Endodermal cell (in vitro differentiated cells): ENCODE measurements at regions not wholly inside any gene's neighbourhood (a gene's known extent, or its start where the extent isn't known, plus 50 kb on each side); places are given as distances from the start of the nearest gene placed in this dataset.
"Not testable (repeated sequence)": the region's sequence is repeated elsewhere in the genome, so short reads cannot be mapped to it uniquely, and the experiment has no call there.

ENCODE experiments used
- DNase-seq: peaks from one replicate; pipeline ENCODE4 v3.0.0-alpha.2; 2017
- H3K27ac ChIP-seq: 2 replicates; pipeline ENCODE4 v1.5.1; 2013; ENCODE audit warnings: mild to moderate bottlenecking, low read depth, low read length, moderate library complexity
- H3K27me3 ChIP-seq: 2 replicates; pipeline ENCODE4 v1.6.1; 2013; ENCODE audit warnings: mild to moderate bottlenecking, low read length, moderate library complexity; ENCODE audit not compliant: insufficient read depth, control insufficient read depth, poor library complexity, severe bottlenecking
- H3K36me3 ChIP-seq: 2 replicates; pipeline ENCODE4 v1.7.0; 2013; ENCODE audit warnings: mild to moderate bottlenecking, low read length, moderate library complexity; ENCODE audit not compliant: control insufficient read depth, insufficient read depth
- H3K4me1 ChIP-seq: one replicate; pipeline ENCODE4 v1.7.0; 2013; ENCODE audit warnings: low read length; ENCODE audit not compliant: control insufficient read depth, insufficient read depth
- H3K4me3 ChIP-seq: 2 replicates; pipeline ENCODE4 v1.5.1; 2013; ENCODE audit warnings: mild to moderate bottlenecking, low read length, moderate library complexity
- H3K9ac ChIP-seq: 2 replicates; pipeline ENCODE4 v1.6.1; 2013; ENCODE audit warnings: mild to moderate bottlenecking, low read length, moderate library complexity; ENCODE audit not compliant: poor library complexity, severe bottlenecking; ENCODE audit errors: extremely low read depth
- H3K9me3 ChIP-seq: 2 replicates; pipeline ENCODE4 v1.6.1; 2013; ENCODE audit warnings: mild to moderate bottlenecking, low read length, moderate library complexity; ENCODE audit not compliant: control insufficient read depth
- H3K27ac Mint-ChIP-seq: 2 replicates; pipeline ENCODE4 v1.8.0; 2020; ENCODE audit warnings: mixed read lengths
- H3K27me3 Mint-ChIP-seq: 2 replicates; pipeline ENCODE4 v1.8.0; 2021; ENCODE audit warnings: mild to moderate bottlenecking, mixed read lengths; ENCODE audit not compliant: insufficient read depth
- H3K36me3 Mint-ChIP-seq: 2 replicates; pipeline ENCODE4 v1.8.0; 2020; ENCODE audit warnings: low read depth, mixed read lengths
- H3K4me1 Mint-ChIP-seq: 2 replicates; pipeline ENCODE4 v1.8.0; 2020; ENCODE audit warnings: mixed read lengths
- H3K4me3 Mint-ChIP-seq: 2 replicates; pipeline ENCODE4 v1.8.0; 2020; ENCODE audit warnings: mild to moderate bottlenecking, moderate library complexity, mixed read lengths
- H3K9me3 Mint-ChIP-seq: 2 replicates; pipeline ENCODE4 v1.8.0; 2020; ENCODE audit warnings: mild to moderate bottlenecking, mixed read lengths
- CTCF ChIP-seq: fragments of 200-600 bp; sonication (generic); conservative IDR thresholded peaks from 2 replicates; pipeline ENCODE4 v1.5.0; 2021; ENCODE audit warnings: antibody characterized with exemption, mild to moderate bottlenecking
- WGBS, 2 experiments: methylation state at CpG; one replicate each; pipeline versions ENCODE4 v1.1.5 to v1.1.7; 2013; ENCODE audit warnings: missing lambda C conversion rate in 2 of 2, mixed read lengths in 1 of 2; ENCODE audit not compliant: insufficient coverage in 1 of 2, insufficient read length in 1 of 2; 5-methylcytosine and 5-hydroxymethylcytosine counted together

- H3K27ac ChIP-seq, H3K36me3 Mint-ChIP-seq, H3K36me3 ChIP-seq, H3K9me3 Mint-ChIP-seq, H3K4me1 ChIP-seq, H3K4me1 Mint-ChIP-seq, H3K9ac ChIP-seq, H3K9me3 ChIP-seq, H3K27ac Mint-ChIP-seq, H3K4me3 ChIP-seq: not testable (repeated sequence)
- 15% methylated on average over 49 of the region's 52 CpGs; no CpG with 5 or more reads in 1 of the 2 experiments for WGBS, 2 experiments
- peaks cover 37% of the 10 kb centered on the region for H3K27me3 Mint-ChIP-seq
- H3K27me3 ChIP-seq = peaks cover 11% of the 10 kb centered on the region
- peak; percentile 85 for DNase-seq
- H3K4me3 Mint-ChIP-seq = peak overlapping the region; percentile 59
- peak; percentile 74 for TF ChIP-seq CTCF
These were observed 119.2 kb downstream of the OTOP1 start for GRCh38 chr4:4107411-4108107.

- not testable (repeated sequence) for H3K36me3 Mint-ChIP-seq, H3K4me3 Mint-ChIP-seq, H3K9me3 Mint-ChIP-seq
These were observed 111.3 kb downstream of the OTOP1 start for GRCh38 chr4:4115381-4115780.

GRCh38 chr4:4116901-4117300 lies 109.8 kb downstream of the OTOP1 start:
- DNase-seq, H3K27ac Mint-ChIP-seq, H3K27me3 Mint-ChIP-seq, H3K27me3 ChIP-seq, H3K4me3 ChIP-seq, H3K36me3 Mint-ChIP-seq, H3K27ac ChIP-seq, H3K9ac ChIP-seq, H3K9me3 Mint-ChIP-seq, H3K4me3 Mint-ChIP-seq, H3K4me1 ChIP-seq, H3K4me1 Mint-ChIP-seq, H3K9me3 ChIP-seq, H3K36me3 ChIP-seq: not testable (repeated sequence)
- no CpG with 5 or more reads among the region's 1 CpG for WGBS, 2 experiments

More at GRCh38 chr4:4115381-4115780, 111.3 kb downstream of the OTOP1 start:
- H3K9me3 ChIP-seq, H3K4me1 ChIP-seq, H3K4me1 Mint-ChIP-seq, H3K27me3 Mint-ChIP-seq, H3K4me3 ChIP-seq, DNase-seq, H3K9ac ChIP-seq, H3K27ac ChIP-seq, H3K27me3 ChIP-seq, H3K36me3 ChIP-seq, H3K27ac Mint-ChIP-seq: not testable (repeated sequence)
- 88% methylated on average over 13 of the region's 13 CpGs; no CpG with 5 or more reads in 1 of the 2 experiments for WGBS, 2 experiments

- H3K4me1 ChIP-seq, H3K9me3 ChIP-seq, H3K4me3 Mint-ChIP-seq, H3K36me3 Mint-ChIP-seq, H3K36me3 ChIP-seq, H3K27ac ChIP-seq, DNase-seq, H3K4me3 ChIP-seq, H3K27me3 ChIP-seq, H3K27me3 Mint-ChIP-seq, H3K4me1 Mint-ChIP-seq, H3K9ac ChIP-seq, H3K9me3 Mint-ChIP-seq, H3K27ac Mint-ChIP-seq: not testable (repeated sequence)
- no CpG with 5 or more reads among the region's 8 CpGs for WGBS, 2 experiments
These were observed 92.4 kb downstream of the OTOP1 start for GRCh38 chr4:4134368-4134767.

GRCh38 chr4:4136621-4137020 lies 90.1 kb downstream of the OTOP1 start:
- not testable (repeated sequence) for DNase-seq, H3K4me3 ChIP-seq, H3K4me1 Mint-ChIP-seq, H3K36me3 ChIP-seq, H3K9me3 ChIP-seq, H3K9ac ChIP-seq, H3K4me3 Mint-ChIP-seq, H3K27me3 Mint-ChIP-seq, H3K27me3 ChIP-seq, H3K4me1 ChIP-seq, H3K36me3 Mint-ChIP-seq, H3K9me3 Mint-ChIP-seq, H3K27ac Mint-ChIP-seq, H3K27ac ChIP-seq
- 98 to 100% methylated on average over 2 to 5 of the region's 9 CpGs for WGBS, 2 experiments
